HepG2 (cell line): ENCODE measurements at regions not wholly inside any gene's neighbourhood (a gene's known extent, or its start where the extent isn't known, plus 50 kb on each side); places are given as distances from the start of the nearest gene placed in this dataset.
A peak's percentile ranks its signal among the peaks of the same experiment; 100 is the strongest.

ENCODE experiments used
- ATAC-seq: fragments of 200-7000 bp; cut with Tn5 transposase; 3 replicates; pipeline ENCODE4 v1.9.1; 2020; ENCODE audit warnings: mild to moderate bottlenecking, moderate library complexity
- BruUV-seq: library from RNA; stranded (reverse); fragments of 400-500 nt; replicated peaks from 2 replicates; lab custom pipeline; 2021; lab: Mats Ljungman, UMichigan
- CTCF ChIA-PET: fragments of 300-600 bp; formaldehyde crosslinking; extraction: SDS; loops from one replicate; lab custom pipeline; 2021; ENCODE audit warnings: low total read pairs, inconsistent platforms, low intra/inter-chr PET ratio; lab: Yijun Ruan, JAX
- POLR2A ChIA-PET: fragments of 350-600 bp; sonication (Branson Sonifier 250); formaldehyde crosslinking; loops from one replicate; lab custom pipeline; 2020; ENCODE audit warnings: antibody characterized with exemption, inconsistent platforms; lab: Yijun Ruan, JAX
- DNase-seq: peaks from one replicate; pipeline ENCODE4 v3.0.0-alpha.2; 2015; ENCODE audit warnings: low spot score
- FAIRE-seq: peaks from 3 replicates; lab custom pipeline; 2011; peaks lifted over from hg19 to GRCh38; lab: Jason Lieb, UNC
- H2AFZ ChIP-seq: one replicate; pipeline ENCODE4 v1.6.1; 2011; ENCODE audit warnings: low read length, inconsistent platforms
- H3K27ac ChIP-seq: fragments of 300-600 bp; 3 replicates; pipeline ENCODE4 v1.8.0; 2011; ENCODE audit warnings: mixed run types, mild to moderate bottlenecking, mixed read lengths, low read length, inconsistent platforms; ENCODE audit not compliant: insufficient read depth; ENCODE audit errors: extremely low read length
- H3K27me3 ChIP-seq, 2 experiments: fragments of 200-600 bp in 1 of 2; 2 replicates in 1 of 2; 3 replicates in 1 of 2; pipeline versions ENCODE4 v1.6.0 to v1.8.0; 2011; ENCODE audit warnings: low read length in 2 of 2, mild to moderate bottlenecking in 2 of 2, moderate library complexity in 2 of 2, inconsistent platforms in 1 of 2; ENCODE audit not compliant: insufficient read depth in 2 of 2, control insufficient read depth in 1 of 2
- H3K36me3 ChIP-seq, 2 experiments: fragments of 200-600 bp in 1 of 2; replicated peaks in 1 of 2; 2 replicates in 1 of 2; 3 replicates in 1 of 2; pipeline versions ENCODE4 v1.5.1 to v1.8.0; 2011; ENCODE audit warnings: low read length in 2 of 2, inconsistent platforms in 1 of 2; ENCODE audit not compliant: insufficient read depth in 2 of 2, control insufficient read depth in 1 of 2
- H3K4me1 ChIP-seq: 2 replicates; pipeline ENCODE4 v1.5.1; 2012; ENCODE audit warnings: low read length, inconsistent platforms; ENCODE audit not compliant: insufficient read depth
- H3K4me2 ChIP-seq: 2 replicates; pipeline ENCODE4 v1.6.0; 2011; ENCODE audit warnings: low read depth, low read length, inconsistent platforms
- H3K4me3 ChIP-seq, 3 experiments: fragments of 200-600 bp in 1 of 3; sonication (generic), shearing (Covaris generic) in 1 of 3; replicated peaks in 1 of 3; 2 replicates each; pipeline ENCODE4 v1.5.1; 2011 to 2016; ENCODE audit warnings: low read length in 3 of 3, inconsistent platforms in 2 of 3, low read depth in 2 of 3, mild to moderate bottlenecking in 2 of 3, control low read depth in 1 of 3, mixed read lengths in 1 of 3; ENCODE audit not compliant: insufficient read depth in 1 of 3
- H3K79me2 ChIP-seq: one replicate; pipeline ENCODE4 v1.6.1; 2011; ENCODE audit warnings: low read length, inconsistent platforms; ENCODE audit not compliant: insufficient read depth
- H3K9ac ChIP-seq: 2 replicates; pipeline ENCODE4 v1.6.0; 2011; ENCODE audit warnings: mild to moderate bottlenecking, low read depth, low read length, inconsistent platforms; ENCODE audit not compliant: insufficient read depth
- H3K9me3 ChIP-seq: 2 replicates; pipeline ENCODE4 v1.5.1; 2012; ENCODE audit warnings: mild to moderate bottlenecking, low read length
- H4K20me1 ChIP-seq: 2 replicates; pipeline ENCODE4 v1.6.0; 2011; ENCODE audit warnings: inconsistent platforms, mild to moderate bottlenecking, low read length, moderate library complexity; ENCODE audit not compliant: insufficient read depth
- AHDC1 ChIP-seq: sonication (generic); formaldehyde crosslinking; IDR thresholded peaks from 2 replicates; pipeline ENCODE4 v1.5.1; 2020; ENCODE audit warnings: mild to moderate bottlenecking, missing genetic modification reagents, borderline replicate concordance
- ATF5 ChIP-seq: sonication (generic); formaldehyde crosslinking; IDR thresholded peaks from 2 replicates; pipeline ENCODE4 v1.4.0; 2020; ENCODE audit warnings: mild to moderate bottlenecking, low read depth, missing genetic modification reagents
- GTF3A ChIP-seq: sonication (generic); formaldehyde crosslinking; conservative IDR thresholded peaks from 2 replicates; pipeline ENCODE4 v1.4.0; 2020; ENCODE audit warnings: mild to moderate bottlenecking, missing genetic modification reagents
- HDAC1 ChIP-seq: sonication (generic); formaldehyde crosslinking; IDR thresholded peaks from 2 replicates; pipeline ENCODE4 v1.5.1; 2020; ENCODE audit warnings: mild to moderate bottlenecking, missing genetic modification reagents
- KDM5A ChIP-seq: fragments of 200-600 bp; sonication (generic); IDR thresholded peaks from 2 replicates; pipeline ENCODE4 v1.7.0; 2018; ENCODE audit warnings: antibody characterized with exemption, mild to moderate bottlenecking, low read length, borderline replicate concordance
- KLF6 ChIP-seq: IDR thresholded peaks from 2 replicates; pipeline ENCODE4 v1.8.0; 2016; ENCODE audit warnings: missing biosample characterization, missing genetic modification reagents
- MAFK ChIP-seq, 2 experiments: IDR thresholded peaks in 1 of 2; conservative IDR thresholded peaks in 1 of 2; 2 replicates each; pipeline ENCODE4 v1.6.1; 2011; ENCODE audit warnings: improper control_type of control experiment in 2 of 2, low read length in 2 of 2
- PCBP1 ChIP-seq: fragments of 200-400 bp; formaldehyde crosslinking; IDR thresholded peaks from 2 replicates; pipeline ENCODE4 v1.6.1; 2017; ENCODE audit warnings: mild to moderate bottlenecking, low read depth, low read length, borderline replicate concordance
- RAD51 ChIP-seq: fragments of 450-650 bp; IDR thresholded peaks from 2 replicates; pipeline ENCODE4 v1.6.1; 2016; ENCODE audit warnings: borderline replicate concordance
- SAFB2 ChIP-seq: sonication (generic); formaldehyde crosslinking; IDR thresholded peaks from 2 replicates; pipeline ENCODE4 v1.5.1; 2020; ENCODE audit warnings: missing genetic modification reagents, low read depth, mild to moderate bottlenecking, borderline replicate concordance
- SP5 ChIP-seq: IDR thresholded peaks from 2 replicates; pipeline ENCODE4 v1.6.1; 2016; ENCODE audit warnings: low read depth, borderline replicate concordance
- ZNF292 ChIP-seq: sonication (generic); formaldehyde crosslinking; IDR thresholded peaks from 2 replicates; pipeline ENCODE4 v1.8.1; 2022; ENCODE audit warnings: mild to moderate bottlenecking, low read depth, missing genetic modification reagents, borderline replicate concordance
- ZNF343 ChIP-seq: sonication (generic); formaldehyde crosslinking; IDR thresholded peaks from 2 replicates; pipeline ENCODE4 v1.4.0; 2020; ENCODE audit warnings: mild to moderate bottlenecking, missing genetic modification reagents
- ZNF547 ChIP-seq: sonication (generic); formaldehyde crosslinking; IDR thresholded peaks from 2 replicates; pipeline ENCODE4 v1.5.1; 2020; ENCODE audit warnings: mild to moderate bottlenecking, missing genetic modification reagents
- ZNF720 ChIP-seq: sonication (generic); formaldehyde crosslinking; IDR thresholded peaks from 2 replicates; pipeline ENCODE4 v1.4.0; 2020; ENCODE audit warnings: missing genetic modification reagents
- WGBS: methylation state at CpG from one replicate; pipeline ENCODE4 v1.1.6; 2017; ENCODE audit warnings: low lambda C conversion rate; 5-methylcytosine and 5-hydroxymethylcytosine counted together
- in situ Hi-C: cut with HindIII; loops from 2 replicates; pipeline ENCODE4 v1.10.0; 2017; ENCODE audit warnings: low pct_unique_long_range_greater_than_20kb; ENCODE audit not compliant: extremely low pct_ligation_motif_present
- intact Hi-C: fragments of 100-400 bp; cut with micrococcal nuclease; formaldehyde crosslinking; loops from one replicate; pipeline ENCODE4 v1.10.0; 2022; ENCODE audit not compliant: unreplicated experiment

GRCh38 chr2:84243788-84244733 lies 215.0 kb downstream of the SUCLG1 start:
- H3K27me3 ChIP-seq, result 0 out of 5 replicates have a peak, but pooled peaks cover 0 to 7% of the 10 kb centered on the region in 2 experiments
- no peaks in the 10 kb centered on the region for H3K79me2 ChIP-seq
- H3K4me3 ChIP-seq, result no peak overlapping the region
- CTCF ChIA-PET, result no interaction called here
- no TSS peak for BruUV-seq
- intact Hi-C loops, result no loop called here
- TF ChIP-seq ZNF720 (CRISPR knock-in tag) (no peak), PCBP1 (no peak), GTF3A (CRISPR knock-in tag) (no peak), AHDC1 (CRISPR knock-in tag) (no peak), KLF6 (CRISPR knock-in tag) (no peak), SP5 (no peak), KDM5A (no peak), ZNF547 (CRISPR knock-in tag) (no peak), ZNF343 (CRISPR knock-in tag) (no peak), RAD51 (no peak), ZNF292 (CRISPR knock-in tag) (no peak), SAFB2 (CRISPR knock-in tag) (no peak), ATF5 (no peak), HDAC1 (CRISPR knock-in tag) (no peak), MAFK (conservative IDR thresholded peaks at IDR 0.05 in 1 of 2, IDR thresholded peaks at IDR 0.05 in 1 of 2; ENCODE audit: low read length in 2 of 2) (no peak)
- WGBS, result 68% methylated on average over 9 of the region's 9 CpGs
- H2AFZ ChIP-seq, result no peak overlapping the region
- no peak overlapping the region for H3K9ac ChIP-seq
- no peaks in the 10 kb centered on the region for H3K36me3 ChIP-seq
- no peaks in the 10 kb centered on the region for H4K20me1 ChIP-seq
- peaks cover 11% of the 10 kb centered on the region for H3K4me1 ChIP-seq
- in situ Hi-C loops, result no loop called here
- DNase-seq (no peak), ATAC-seq (peak; percentile 36; the same call in 1 of the 3 replicates), FAIRE-seq (no peak)
- POLR2A ChIA-PET, result interaction anchor here (1.0 kb wide), 1 partner anchor 53 kb away, joined by 3 read pairs; no protein-coding TSS in a partner anchor
- no peaks in the 10 kb centered on the region for H3K9me3 ChIP-seq
- no peak overlapping the region for H3K4me2 ChIP-seq
- no peak overlapping the region for H3K27ac ChIP-seq
